Natural killer cell treated with Interleukin-12 subunit alpha and Interleukin-12 subunit beta and Interleukin-15 and Interleukin-18, amount 100 ng/mL, for 72 hours (primary cell): ENCODE measurements at regions not wholly inside any gene's neighbourhood (a gene's known extent, or its start where the extent isn't known, plus 50 kb on each side); places are given as distances from the start of the nearest gene placed in this dataset.
"Not testable (repeated sequence)": the region's sequence is repeated elsewhere in the genome, so short reads cannot be mapped to it uniquely, and the experiment has no call there.

Experiments used
- ATAC-seq, 2 donors: fragments of 150-1000 bp; cut with Tn5 transposase in 1 of 2; sonication (Bioruptor Pico), chemical (Tn5 transposase) in 1 of 2; 2 replicates each; pipeline ENCODE4 v1.10.0; 2021
- DNase-seq: peaks from one replicate; pipeline ENCODE4 v3.0.0; 2022; ENCODE audit warnings: low spot score
- H3K27ac Mint-ChIP-seq, 2 donors: 1 replicate in 1 of 2; 2 replicates in 1 of 2; pipeline ENCODE4 v1.8.0; 2022; ENCODE audit warnings: mixed read lengths in 2 of 2, mild to moderate bottlenecking in 1 of 2, moderate library complexity in 1 of 2
- H3K27me3 Mint-ChIP-seq, 2 donors: 1 replicate in 1 of 2; 2 replicates in 1 of 2; pipeline ENCODE4 v1.8.0; 2022; ENCODE audit warnings: mixed read lengths in 2 of 2
- H3K36me3 Mint-ChIP-seq: one replicate; pipeline ENCODE4 v1.8.0; 2022; ENCODE audit warnings: mixed read lengths
- H3K4me1 Mint-ChIP-seq, 2 donors: 1 replicate in 1 of 2; 2 replicates in 1 of 2; pipeline ENCODE4 v1.8.0; 2022; ENCODE audit warnings: low read depth in 2 of 2, mixed read lengths in 2 of 2, mild to moderate bottlenecking in 1 of 2
- H3K4me3 Mint-ChIP-seq: one replicate; pipeline ENCODE4 v1.8.0; 2022; ENCODE audit warnings: mixed read lengths
- H3K9me3 Mint-ChIP-seq: 2 replicates; pipeline ENCODE4 v1.8.0; 2022; ENCODE audit warnings: mixed read lengths

- not testable (repeated sequence) for H3K36me3 Mint-ChIP-seq, DNase-seq, H3K4me3 Mint-ChIP-seq, H3K9me3 Mint-ChIP-seq, H3K27ac Mint-ChIP-seq, H3K27me3 Mint-ChIP-seq, ATAC-seq
- H3K4me1 Mint-ChIP-seq, result peaks cover 0 to 20% of the 10 kb centered on the region in 2 donors
Measured at GRCh38 chr5:21485458-21486000, 1367.6 kb downstream of the CDH12 start.

GRCh38 chr5:21484498-21484889 lies 1368.7 kb downstream of the CDH12 start:
- not testable (repeated sequence) for H3K27ac Mint-ChIP-seq, H3K9me3 Mint-ChIP-seq, DNase-seq, H3K36me3 Mint-ChIP-seq, H3K27me3 Mint-ChIP-seq, H3K4me3 Mint-ChIP-seq, ATAC-seq
- H3K4me1 Mint-ChIP-seq, result peaks cover 0 to 20% of the 10 kb centered on the region in 2 donors

DNA sequence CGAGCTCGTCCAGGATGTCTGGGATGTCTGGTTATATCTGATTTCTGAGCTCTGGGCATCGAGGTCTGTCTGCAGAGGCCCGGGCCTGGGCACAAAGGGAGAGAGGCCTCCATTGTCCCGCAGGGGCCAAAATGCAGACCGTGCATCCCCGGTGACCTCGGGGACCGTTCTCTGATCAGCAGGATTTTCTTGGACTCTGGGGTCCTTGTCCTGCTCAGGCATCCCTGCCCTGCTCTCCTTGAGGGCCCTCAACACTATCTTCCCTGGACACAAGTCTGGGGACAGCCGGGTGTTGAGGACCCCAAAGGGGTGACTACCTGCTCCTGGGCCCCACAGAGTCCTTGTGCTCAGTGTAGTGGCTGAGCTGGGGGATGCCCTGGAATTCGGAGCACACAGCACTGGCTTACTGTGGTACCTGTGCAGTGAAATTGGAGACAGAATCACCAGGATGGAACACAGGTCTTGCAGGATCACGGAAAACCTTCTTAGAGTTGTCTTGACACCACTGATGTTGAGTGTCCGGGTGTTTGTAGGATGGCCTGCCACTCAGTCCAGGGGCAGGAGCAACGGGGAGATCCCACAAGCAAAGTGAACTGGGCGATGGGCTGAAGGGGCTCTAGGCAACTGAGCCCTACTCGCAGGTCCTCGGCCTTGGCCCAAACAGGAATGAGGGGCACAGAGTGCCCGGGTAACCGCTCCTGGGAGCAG lies 1369.2 kb downstream of the CDH12 start:
- H3K4me1 Mint-ChIP-seq, result peaks cover 0 to 20% of the 10 kb centered on the region in 2 donors
- H3K27ac Mint-ChIP-seq, H3K9me3 Mint-ChIP-seq, H3K36me3 Mint-ChIP-seq, DNase-seq, H3K4me3 Mint-ChIP-seq, ATAC-seq, H3K27me3 Mint-ChIP-seq: not testable (repeated sequence)

- H3K4me1 Mint-ChIP-seq, result peaks cover 0 to 20% of the 10 kb centered on the region in 2 donors
- not testable (repeated sequence) for H3K27ac Mint-ChIP-seq, H3K9me3 Mint-ChIP-seq, H3K36me3 Mint-ChIP-seq, ATAC-seq, DNase-seq, H3K4me3 Mint-ChIP-seq, H3K27me3 Mint-ChIP-seq
Measured at GRCh38 chr5:21482983-21483650, 1370.0 kb downstream of the CDH12 start.

- DNase-seq, H3K27ac Mint-ChIP-seq, H3K36me3 Mint-ChIP-seq, H3K9me3 Mint-ChIP-seq, ATAC-seq, H3K4me3 Mint-ChIP-seq, H3K27me3 Mint-ChIP-seq: not testable (repeated sequence)
- peaks cover 0 to 20% of the 10 kb centered on the region in 2 donors for H3K4me1 Mint-ChIP-seq
Measured at GRCh38 chr5:21482522-21482921, 1370.6 kb downstream of the CDH12 start.

DNA sequence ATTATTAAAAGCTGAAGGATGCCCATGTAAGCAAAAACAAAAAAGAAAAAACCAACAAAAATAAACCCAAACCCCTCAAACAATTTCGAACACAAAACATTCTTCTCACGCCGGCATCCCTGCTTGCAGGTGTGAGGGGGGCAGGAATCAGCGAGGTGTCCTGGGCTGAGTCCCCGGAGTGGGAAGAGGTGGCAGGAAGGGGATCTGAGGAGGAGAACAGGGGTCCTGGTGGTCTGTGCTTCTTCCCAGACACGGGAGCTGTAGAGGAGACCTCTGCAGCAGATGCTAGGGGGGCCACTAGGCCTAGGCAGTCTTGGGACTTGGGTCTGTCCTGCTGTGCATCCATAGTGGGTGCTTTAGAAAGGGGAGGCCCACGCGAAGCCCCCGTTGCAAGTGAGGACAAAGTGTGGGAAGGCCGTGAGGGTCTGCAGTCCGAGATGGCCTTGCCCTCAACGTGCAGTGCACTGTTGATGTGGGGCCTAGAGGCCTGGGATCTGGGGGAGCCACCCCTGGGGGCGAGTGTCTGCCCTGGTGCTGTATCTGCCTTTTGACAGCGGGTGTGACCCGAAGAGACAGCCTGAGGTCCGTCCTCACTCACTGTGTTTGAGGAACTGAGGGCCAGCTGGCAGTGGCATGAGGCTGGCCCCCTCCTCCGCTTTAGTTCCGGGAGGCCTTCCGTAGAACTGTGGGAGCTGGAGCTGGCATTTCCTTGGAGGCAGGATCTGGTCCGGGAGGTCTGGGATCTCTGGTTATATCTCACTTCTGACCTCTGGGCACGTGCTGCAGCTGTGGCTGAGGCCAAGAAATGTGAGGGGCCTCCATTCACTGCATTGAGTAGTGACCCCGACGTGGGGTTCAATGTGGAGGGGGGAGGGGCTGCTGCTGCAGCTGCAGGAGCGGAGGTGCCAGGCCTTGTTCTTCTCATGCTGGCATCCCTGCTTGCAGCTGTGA lies 1371.5 kb downstream of the CDH12 start:
- not testable (repeated sequence) for H3K27ac Mint-ChIP-seq, H3K9me3 Mint-ChIP-seq, H3K27me3 Mint-ChIP-seq, H3K36me3 Mint-ChIP-seq, H3K4me3 Mint-ChIP-seq, ATAC-seq, DNase-seq
- H3K4me1 Mint-ChIP-seq, result peaks cover 0 to 15% of the 10 kb centered on the region in 2 donors

DNA sequence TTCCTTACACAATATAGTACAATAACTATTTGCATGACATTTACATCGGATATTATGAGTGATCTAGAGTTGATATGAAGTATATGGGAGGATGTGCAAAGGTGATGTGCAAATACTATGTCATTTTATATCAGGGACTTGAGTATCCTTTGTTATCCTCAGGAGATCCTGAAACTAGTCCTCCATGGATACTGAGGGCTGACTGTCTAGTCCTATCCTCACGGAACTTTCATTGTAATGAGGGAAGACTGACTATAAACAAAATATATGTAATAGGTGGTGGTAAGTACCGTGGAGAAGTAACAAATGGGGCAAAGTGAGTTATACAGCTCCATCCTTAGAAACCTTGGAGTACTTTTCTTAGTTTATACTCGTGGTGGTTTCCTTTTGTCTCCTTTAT lies 1373.1 kb downstream of the CDH12 start:
- H3K4me1 Mint-ChIP-seq, result peaks cover 0 to 11% of the 10 kb centered on the region in 2 donors
- ATAC-seq, H3K27me3 Mint-ChIP-seq, H3K27ac Mint-ChIP-seq, H3K36me3 Mint-ChIP-seq, DNase-seq, H3K4me3 Mint-ChIP-seq, H3K9me3 Mint-ChIP-seq: not testable (repeated sequence)

GRCh38 chr5:21473981-21474380 lies 1379.2 kb downstream of the CDH12 start:
- H3K9me3 Mint-ChIP-seq, H3K27ac Mint-ChIP-seq, H3K27me3 Mint-ChIP-seq, DNase-seq, H3K4me3 Mint-ChIP-seq, ATAC-seq, H3K36me3 Mint-ChIP-seq: not testable (repeated sequence)
- H3K4me1 Mint-ChIP-seq, result peaks cover 0 to 18% of the 10 kb centered on the region in 2 donors

GRCh38 chr5:21473436-21473835 lies 1379.7 kb downstream of the CDH12 start:
- not testable (repeated sequence) for H3K36me3 Mint-ChIP-seq, H3K9me3 Mint-ChIP-seq, DNase-seq, ATAC-seq, H3K4me3 Mint-ChIP-seq, H3K27ac Mint-ChIP-seq, H3K27me3 Mint-ChIP-seq
- H3K4me1 Mint-ChIP-seq, result peaks cover 0 to 18% of the 10 kb centered on the region in 2 donors

GRCh38 chr5:21471691-21472090 lies 1381.5 kb downstream of the CDH12 start:
- H3K4me3 Mint-ChIP-seq, H3K9me3 Mint-ChIP-seq, ATAC-seq, H3K27ac Mint-ChIP-seq, DNase-seq, H3K36me3 Mint-ChIP-seq, H3K27me3 Mint-ChIP-seq: not testable (repeated sequence)
- peaks cover 0 to 18% of the 10 kb centered on the region in 2 donors for H3K4me1 Mint-ChIP-seq

GRCh38 chr5:21469523-21470101 lies 1383.5 kb downstream of the CDH12 start:
- not testable (repeated sequence) for H3K27ac Mint-ChIP-seq, H3K36me3 Mint-ChIP-seq, ATAC-seq, H3K4me3 Mint-ChIP-seq, DNase-seq, H3K27me3 Mint-ChIP-seq, H3K9me3 Mint-ChIP-seq
- H3K4me1 Mint-ChIP-seq, result peaks cover 0 to 12% of the 10 kb centered on the region in 2 donors

DNA sequence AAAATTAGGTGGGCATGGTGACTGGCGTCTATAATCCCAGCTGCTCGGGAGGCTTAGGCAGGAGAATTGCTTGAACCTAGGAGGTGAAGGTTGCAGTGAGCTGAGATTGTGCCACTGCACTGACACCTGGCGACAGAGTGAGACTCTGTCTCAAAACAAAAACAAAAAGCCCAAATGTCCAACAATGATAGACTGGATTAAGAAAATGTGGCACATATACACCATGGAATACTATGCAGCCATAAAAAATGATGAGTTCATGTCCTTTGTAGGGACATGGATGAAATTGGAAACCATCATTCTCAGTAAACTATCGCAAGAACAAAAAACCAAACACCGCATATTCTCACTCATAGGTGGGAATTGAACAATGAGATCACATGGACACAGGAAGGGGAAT lies 1385.6 kb downstream of the CDH12 start:
- not testable (repeated sequence) for H3K4me1 Mint-ChIP-seq, H3K27ac Mint-ChIP-seq, H3K36me3 Mint-ChIP-seq, H3K9me3 Mint-ChIP-seq, H3K27me3 Mint-ChIP-seq, H3K4me3 Mint-ChIP-seq, DNase-seq, ATAC-seq

DNA sequence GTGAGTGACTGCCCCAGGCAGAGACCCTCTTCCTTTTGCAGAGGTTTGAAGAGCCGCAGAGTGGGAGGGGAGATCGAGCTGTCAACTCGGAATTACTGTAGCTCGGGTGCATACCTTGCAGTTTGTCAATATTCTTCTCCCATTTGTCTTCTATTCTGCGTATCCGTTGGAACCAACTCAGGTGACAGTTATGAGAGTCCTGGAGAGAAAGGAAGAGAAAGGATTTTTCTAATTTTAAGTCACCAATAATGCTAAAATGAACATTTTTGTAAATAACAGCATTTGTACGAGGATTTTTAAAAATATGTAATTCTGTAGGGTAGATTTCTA lies 1393.4 kb downstream of the CDH12 start:
- ATAC-seq, H3K36me3 Mint-ChIP-seq: not testable (repeated sequence)
- H3K4me3 Mint-ChIP-seq, result peak overlapping the region; percentile 91

More for the DNA sequence above, 1393.4 kb downstream of the CDH12 start:
- H3K27ac Mint-ChIP-seq, result peak overlapping the region; percentile 77 to 83
- H3K27me3 Mint-ChIP-seq, H3K9me3 Mint-ChIP-seq, H3K4me1 Mint-ChIP-seq, DNase-seq: not testable (repeated sequence)
